Activated CD4-positive, alpha-beta T cell treated with anti-CD3 and anti-CD28 coated beads for 1 hour (primary cell): ENCODE measurements at regions not wholly inside any gene's neighbourhood (a gene's known extent, or its start where the extent isn't known, plus 50 kb on each side); places are given as distances from the start of the nearest gene placed in this dataset.

Experiments
- DNase-seq: peaks from one replicate; pipeline ENCODE4 v3.0.0-alpha.2; 2020

- peak; percentile 64 for DNase-seq
These were observed 66.2 kb upstream of the SNX9 start for GRCh38 chr6:157756708-157757429.

- DNase-seq: no peak
These were observed 65.3 kb upstream of the SNX9 start for GRCh38 chr6:157757430-157758403.

- no peak for DNase-seq
These were observed 64.5 kb upstream of the SNX9 start for GRCh38 chr6:157758516-157759023.

- DNase-seq: no peak
These were observed 64.0 kb upstream of the SNX9 start for GRCh38 chr6:157759028-157759427.

GRCh38 chr6:157760137-157760536 lies 62.9 kb upstream of the SNX9 start:
- DNase-seq: no peak

- DNase-seq: no peak
These were observed 62.3 kb upstream of the SNX9 start for GRCh38 chr6:157760589-157761330.

GRCh38 chr6:157761331-157761921 lies 61.6 kb upstream of the SNX9 start:
- no peak for DNase-seq

- no peak for DNase-seq
These were observed 61.1 kb upstream of the SNX9 start for GRCh38 chr6:157761926-157762325.

- DNase-seq: no peak
These were observed 60.4 kb upstream of the SNX9 start for GRCh38 chr6:157762636-157763035.

GRCh38 chr6:157763129-157763903 lies 59.7 kb upstream of the SNX9 start:
- DNase-seq: no peak

GRCh38 chr6:157763904-157764177 lies 59.2 kb upstream of the SNX9 start:
- no peak for DNase-seq

GRCh38 chr6:157764178-157765068 lies 58.6 kb upstream of the SNX9 start:
- DNase-seq: peak; percentile 77

GRCh38 chr6:157766901-157767774 lies 55.9 kb upstream of the SNX9 start:
- DNase-seq: no peak

GRCh38 chr6:157767775-157768156 lies 55.3 kb upstream of the SNX9 start:
- DNase-seq: no peak

GRCh38 chr6:157768304-157768703 lies 54.7 kb upstream of the SNX9 start:
- no peak for DNase-seq

GRCh38 chr6:157768863-157769551 lies 54.0 kb upstream of the SNX9 start:
- DNase-seq: no peak

- DNase-seq: no peak
These were observed 53.1 kb upstream of the SNX9 start for GRCh38 chr6:157769776-157770426.

- DNase-seq: no peak
These were observed 52.1 kb upstream of the SNX9 start for GRCh38 chr6:157770946-157771345.

- no peak for DNase-seq
These were observed 50.2 kb upstream of the SNX9 start for GRCh38 chr6:157772820-157773219.
